ENCODE measurements at regions not wholly inside any gene's neighbourhood (a gene's known extent, or its start where the extent isn't known, plus 50 kb on each side); places are given as distances from the start of the nearest gene placed in this dataset.

- H3K4me3 Mint-ChIP-seq = no peak overlapping the region
- POLR2A ChIA-PET = no interaction called here
These were observed 379.9 kb upstream of the PCDH20 start for GRCh38 chr13:61795580-61795979.

More at GRCh38 chr13:61795580-61795979, 379.9 kb upstream of the PCDH20 start:
- no peaks in the 10 kb centered on the region for H3K4me1 Mint-ChIP-seq
- CTCF ChIA-PET = no interaction called here
- H3K9me3 Mint-ChIP-seq = no peaks in the 10 kb centered on the region
- no peaks in the 10 kb centered on the region for H3K36me3 Mint-ChIP-seq
- TF ChIP-seq, protein P1, sequence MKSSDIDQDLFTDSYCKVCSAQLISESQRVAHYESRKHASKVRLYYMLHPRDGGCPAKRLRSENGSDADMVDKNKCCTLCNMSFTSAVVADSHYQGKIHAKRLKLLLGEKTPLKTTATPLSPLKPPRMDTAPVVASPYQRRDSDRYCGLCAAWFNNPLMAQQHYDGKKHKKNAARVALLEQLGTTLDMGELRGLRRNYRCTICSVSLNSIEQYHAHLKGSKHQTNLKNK (CRISPR knock-in tag; IDR thresholded peaks at IDR 0.05) = no peak
- TF ChIP-seq, protein P2, sequence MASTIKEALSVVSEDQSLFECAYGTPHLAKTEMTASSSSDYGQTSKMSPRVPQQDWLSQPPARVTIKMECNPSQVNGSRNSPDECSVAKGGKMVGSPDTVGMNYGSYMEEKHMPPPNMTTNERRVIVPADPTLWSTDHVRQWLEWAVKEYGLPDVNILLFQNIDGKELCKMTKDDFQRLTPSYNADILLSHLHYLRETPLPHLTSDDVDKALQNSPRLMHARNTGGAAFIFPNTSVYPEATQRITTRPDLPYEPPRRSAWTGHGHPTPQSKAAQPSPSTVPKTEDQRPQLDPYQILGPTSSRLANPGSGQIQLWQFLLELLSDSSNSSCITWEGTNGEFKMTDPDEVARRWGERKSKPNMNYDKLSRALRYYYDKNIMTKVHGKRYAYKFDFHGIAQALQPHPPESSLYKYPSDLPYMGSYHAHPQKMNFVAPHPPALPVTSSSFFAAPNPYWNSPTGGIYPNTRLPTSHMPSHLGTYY (CRISPR knock-in tag; IDR thresholded peaks at IDR 0.05) = no peak
- TF ChIP-seq, protein P3, sequence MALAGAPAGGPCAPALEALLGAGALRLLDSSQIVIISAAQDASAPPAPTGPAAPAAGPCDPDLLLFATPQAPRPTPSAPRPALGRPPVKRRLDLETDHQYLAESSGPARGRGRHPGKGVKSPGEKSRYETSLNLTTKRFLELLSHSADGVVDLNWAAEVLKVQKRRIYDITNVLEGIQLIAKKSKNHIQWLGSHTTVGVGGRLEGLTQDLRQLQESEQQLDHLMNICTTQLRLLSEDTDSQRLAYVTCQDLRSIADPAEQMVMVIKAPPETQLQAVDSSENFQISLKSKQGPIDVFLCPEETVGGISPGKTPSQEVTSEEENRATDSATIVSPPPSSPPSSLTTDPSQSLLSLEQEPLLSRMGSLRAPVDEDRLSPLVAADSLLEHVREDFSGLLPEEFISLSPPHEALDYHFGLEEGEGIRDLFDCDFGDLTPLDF (CRISPR knock-in tag; IDR thresholded peaks at IDR 0.05) = no peak
- TF ChIP-seq CREB1 (CRISPR knock-in tag; IDR thresholded peaks at IDR 0.05) (no peak), ZNF416 (CRISPR knock-in tag; IDR thresholded peaks at IDR 0.05) (no peak), GRHL2 (CRISPR knock-in tag; IDR thresholded peaks at IDR 0.05; ENCODE audit: insufficient replicate concordance, severe bottlenecking) (no peak), ZNF317 (CRISPR knock-in tag; IDR thresholded peaks at IDR 0.05; ENCODE audit: borderline replicate concordance, low read depth) (no peak), STAT6 (CRISPR knock-in tag; conservative IDR thresholded peaks at IDR 0.05; ENCODE audit: low read depth) (no peak), ESRRA (CRISPR knock-in tag; IDR thresholded peaks at IDR 0.05; ENCODE audit: borderline replicate concordance) (no peak), EMX1 (CRISPR knock-in tag; IDR thresholded peaks at IDR 0.05) (no peak), ZNF138 (CRISPR knock-in tag; conservative IDR thresholded peaks at IDR 0.05) (no peak), SMAD4 (CRISPR knock-in tag; IDR thresholded peaks at IDR 0.05) (no peak), ZNF532 (CRISPR knock-in tag; IDR thresholded peaks at IDR 0.05; ENCODE audit: borderline replicate concordance) (no peak), GABPB1 (CRISPR knock-in tag; IDR thresholded peaks at IDR 0.05) (no peak), TCF7 (CRISPR knock-in tag; IDR thresholded peaks at IDR 0.05; ENCODE audit: low read depth) (no peak), NR3C1 (CRISPR knock-in tag; conservative IDR thresholded peaks at IDR 0.05; ENCODE audit: low read depth) (no peak)
- TF ChIP-seq, protein P4, sequence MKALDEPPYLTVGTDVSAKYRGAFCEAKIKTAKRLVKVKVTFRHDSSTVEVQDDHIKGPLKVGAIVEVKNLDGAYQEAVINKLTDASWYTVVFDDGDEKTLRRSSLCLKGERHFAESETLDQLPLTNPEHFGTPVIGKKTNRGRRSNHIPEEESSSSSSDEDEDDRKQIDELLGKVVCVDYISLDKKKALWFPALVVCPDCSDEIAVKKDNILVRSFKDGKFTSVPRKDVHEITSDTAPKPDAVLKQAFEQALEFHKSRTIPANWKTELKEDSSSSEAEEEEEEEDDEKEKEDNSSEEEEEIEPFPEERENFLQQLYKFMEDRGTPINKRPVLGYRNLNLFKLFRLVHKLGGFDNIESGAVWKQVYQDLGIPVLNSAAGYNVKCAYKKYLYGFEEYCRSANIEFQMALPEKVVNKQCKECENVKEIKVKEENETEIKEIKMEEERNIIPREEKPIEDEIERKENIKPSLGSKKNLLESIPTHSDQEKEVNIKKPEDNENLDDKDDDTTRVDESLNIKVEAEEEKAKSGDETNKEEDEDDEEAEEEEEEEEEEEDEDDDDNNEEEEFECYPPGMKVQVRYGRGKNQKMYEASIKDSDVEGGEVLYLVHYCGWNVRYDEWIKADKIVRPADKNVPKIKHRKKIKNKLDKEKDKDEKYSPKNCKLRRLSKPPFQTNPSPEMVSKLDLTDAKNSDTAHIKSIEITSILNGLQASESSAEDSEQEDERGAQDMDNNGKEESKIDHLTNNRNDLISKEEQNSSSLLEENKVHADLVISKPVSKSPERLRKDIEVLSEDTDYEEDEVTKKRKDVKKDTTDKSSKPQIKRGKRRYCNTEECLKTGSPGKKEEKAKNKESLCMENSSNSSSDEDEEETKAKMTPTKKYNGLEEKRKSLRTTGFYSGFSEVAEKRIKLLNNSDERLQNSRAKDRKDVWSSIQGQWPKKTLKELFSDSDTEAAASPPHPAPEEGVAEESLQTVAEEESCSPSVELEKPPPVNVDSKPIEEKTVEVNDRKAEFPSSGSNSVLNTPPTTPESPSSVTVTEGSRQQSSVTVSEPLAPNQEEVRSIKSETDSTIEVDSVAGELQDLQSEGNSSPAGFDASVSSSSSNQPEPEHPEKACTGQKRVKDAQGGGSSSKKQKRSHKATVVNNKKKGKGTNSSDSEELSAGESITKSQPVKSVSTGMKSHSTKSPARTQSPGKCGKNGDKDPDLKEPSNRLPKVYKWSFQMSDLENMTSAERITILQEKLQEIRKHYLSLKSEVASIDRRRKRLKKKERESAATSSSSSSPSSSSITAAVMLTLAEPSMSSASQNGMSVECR (CRISPR knock-in tag; IDR thresholded peaks at IDR 0.05; ENCODE audit: borderline replicate concordance) = no peak
- TF ChIP-seq, protein P5, sequence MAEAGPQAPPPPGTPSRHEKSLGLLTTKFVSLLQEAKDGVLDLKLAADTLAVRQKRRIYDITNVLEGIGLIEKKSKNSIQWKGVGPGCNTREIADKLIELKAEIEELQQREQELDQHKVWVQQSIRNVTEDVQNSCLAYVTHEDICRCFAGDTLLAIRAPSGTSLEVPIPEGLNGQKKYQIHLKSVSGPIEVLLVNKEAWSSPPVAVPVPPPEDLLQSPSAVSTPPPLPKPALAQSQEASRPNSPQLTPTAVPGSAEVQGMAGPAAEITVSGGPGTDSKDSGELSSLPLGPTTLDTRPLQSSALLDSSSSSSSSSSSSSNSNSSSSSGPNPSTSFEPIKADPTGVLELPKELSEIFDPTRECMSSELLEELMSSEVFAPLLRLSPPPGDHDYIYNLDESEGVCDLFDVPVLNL (CRISPR knock-in tag; IDR thresholded peaks at IDR 0.05; ENCODE audit: borderline replicate concordance, low read depth) = no peak
- ATAC-seq (no peak), DNase-seq (ENCODE audit: low spot score) (no peak)
- no peaks in the 10 kb centered on the region for H3K27me3 Mint-ChIP-seq (ENCODE audit: low read depth)
- no peak overlapping the region for H3K27ac Mint-ChIP-seq
